Neural progenitor cell (in vitro differentiated cells): ENCODE measurements at regions not wholly inside any gene's neighbourhood (a gene's known extent, or its start where the extent isn't known, plus 50 kb on each side); places are given as distances from the start of the nearest gene placed in this dataset.
"Not testable (repeated sequence)": the region's sequence is repeated elsewhere in the genome, so short reads cannot be mapped to it uniquely, and the experiment has no call there.

Experiments
- DNase-seq: peaks from one replicate; pipeline ENCODE4 v3.0.0-alpha.2; 2016; ENCODE audit warnings: low spot score
- H2AFZ ChIP-seq: fragments of 200-600 bp; sonication (generic); replicated peaks from 2 replicates; pipeline ENCODE4 v1.6.1; 2016; ENCODE audit warnings: antibody characterized with exemption
- H3F3A ChIP-seq: fragments of 200-600 bp; sonication (generic); 2 replicates; pipeline ENCODE4 v1.6.1; 2016; ENCODE audit warnings: antibody characterized with exemption, low read depth
- H3K27ac ChIP-seq: fragments of 200-600 bp; sonication (generic); 2 replicates; pipeline ENCODE4 v1.5.1; 2016; ENCODE audit warnings: mild to moderate bottlenecking
- H3K27me3 ChIP-seq: fragments of 200-600 bp; sonication (generic); 2 replicates; pipeline ENCODE4 v1.6.1; 2016; ENCODE audit warnings: mild to moderate bottlenecking, moderate library complexity
- H3K36me3 ChIP-seq: fragments of 200-600 bp; sonication (generic); 2 replicates; pipeline ENCODE4 v1.5.1; 2016
- H3K4me1 ChIP-seq: fragments of 200-600 bp; sonication (generic); 2 replicates; pipeline ENCODE4 v1.6.1; 2016; ENCODE audit warnings: mixed run types
- H3K4me2 ChIP-seq: fragments of 200-600 bp; sonication (generic); 2 replicates; pipeline ENCODE4 v1.6.1; 2016
- H3K4me3 ChIP-seq: fragments of 200-600 bp; sonication (generic); 2 replicates; pipeline ENCODE4 v1.5.1; 2016
- H3K79me2 ChIP-seq: fragments of 200-600 bp; sonication (generic); 2 replicates; pipeline ENCODE4 v1.6.1; 2016; ENCODE audit warnings: low read depth
- H3K9ac ChIP-seq: fragments of 200-600 bp; sonication (generic); 2 replicates; pipeline ENCODE4 v1.6.1; 2016
- H3K9me3 ChIP-seq: fragments of 200-600 bp; sonication (generic); 2 replicates; pipeline ENCODE4 v1.5.1; 2016; ENCODE audit warnings: low read depth
- H4K20me1 ChIP-seq: fragments of 200-600 bp; sonication (generic); 2 replicates; pipeline ENCODE4 v1.6.1; 2016; ENCODE audit warnings: low read depth
- H3K27ac Mint-ChIP-seq: 3 replicates; pipeline ENCODE4 v1.8.0; 2021; ENCODE audit warnings: mixed read lengths
- H3K27me3 Mint-ChIP-seq: 2 replicates; pipeline ENCODE4 v1.8.0; 2022; ENCODE audit warnings: low read depth, mild to moderate bottlenecking, inconsistent platforms, moderate library complexity, mixed read lengths; ENCODE audit not compliant: insufficient read depth
- H3K36me3 Mint-ChIP-seq: 3 replicates; pipeline ENCODE4 v1.8.0; 2021; ENCODE audit warnings: mixed read lengths
- H3K4me1 Mint-ChIP-seq: 3 replicates; pipeline ENCODE4 v1.8.0; 2021; ENCODE audit warnings: mixed read lengths
- H3K4me3 Mint-ChIP-seq: 3 replicates; pipeline ENCODE4 v1.8.0; 2021; ENCODE audit warnings: mild to moderate bottlenecking, moderate library complexity, mixed read lengths
- H3K9me3 Mint-ChIP-seq: 3 replicates; pipeline ENCODE4 v1.8.0; 2020; ENCODE audit warnings: mixed read lengths
- CTCF ChIP-seq: fragments of 200-600 bp; sonication (generic); IDR thresholded peaks from 2 replicates; pipeline ENCODE4 v1.5.1; 2017; ENCODE audit warnings: antibody characterized with exemption, mild to moderate bottlenecking
- EZH2 ChIP-seq: fragments of 200-600 bp; sonication (generic); IDR thresholded peaks from 2 replicates; pipeline ENCODE4 v1.6.1; 2017; ENCODE audit warnings: antibody characterized with exemption, mild to moderate bottlenecking, moderate library complexity
- EZH2phosphoT487 ChIP-seq: fragments of 200-600 bp; sonication (generic); IDR thresholded peaks from 2 replicates; pipeline ENCODE4 v1.6.1; 2017; ENCODE audit warnings: antibody characterized with exemption

GRCh38 chr7:112678626-112679025 lies 111.6 kb downstream of the TMEM168 start:
- Mint-ChIP-seq H3K9me3 (no peaks in the 10 kb centered on the region), H3K27me3 (no peaks in the 10 kb centered on the region), H3K4me1 (peaks cover 11% of the 10 kb centered on the region), H3K36me3 (no peaks in the 10 kb centered on the region), H3K4me3 (no peak overlapping the region), H3K27ac (no peak overlapping the region)
- H3K4me3 ChIP-seq: no peak overlapping the region
- no peaks in the 10 kb centered on the region for H3K9me3 ChIP-seq
- peaks cover 21% of the 10 kb centered on the region for H3K4me1 ChIP-seq
- H4K20me1 ChIP-seq: no peaks in the 10 kb centered on the region
- TF ChIP-seq EZH2phosphoT487 (no peak), CTCF (no peak), EZH2 (no peak)
- no peaks in the 10 kb centered on the region for H3F3A ChIP-seq
- no peaks in the 10 kb centered on the region for H3K79me2 ChIP-seq
- no peaks in the 10 kb centered on the region for H3K36me3 ChIP-seq
- no peak overlapping the region for H3K4me2 ChIP-seq
- H2AFZ ChIP-seq: no peak overlapping the region
- no peak overlapping the region for H3K27ac ChIP-seq
- DNase-seq: no peak
- no peak overlapping the region for H3K9ac ChIP-seq
- no peaks in the 10 kb centered on the region for H3K27me3 ChIP-seq

- not testable (repeated sequence) for DNase-seq
Measured at GRCh38 chr7:112689466-112690177, 100.6 kb downstream of the TMEM168 start.

GRCh38 chr7:112692333-112692732 lies 97.9 kb downstream of the TMEM168 start:
- Histone ChIP-seq H3K4me1 (no peaks in the 10 kb centered on the region), H3K27me3 (no peaks in the 10 kb centered on the region), H3K4me2 (no peak overlapping the region), H3K36me3 (no peaks in the 10 kb centered on the region), H3K4me3 (no peak overlapping the region), H4K20me1 (no peaks in the 10 kb centered on the region), H3K9ac (no peak overlapping the region), H3F3A (no peaks in the 10 kb centered on the region), H3K9me3 (no peaks in the 10 kb centered on the region), H2AFZ (no peak overlapping the region), H3K27ac (no peak overlapping the region), H3K79me2 (no peaks in the 10 kb centered on the region)
- Mint-ChIP-seq H3K27ac (no peak overlapping the region), H3K9me3 (peaks cover 4% of the 10 kb centered on the region), H3K36me3 (no peaks in the 10 kb centered on the region), H3K4me1 (no peaks in the 10 kb centered on the region), H3K27me3 (peaks cover 4% of the 10 kb centered on the region), H3K4me3 (no peak overlapping the region)
- no peak for TF ChIP-seq CTCF
- no peak for TF ChIP-seq EZH2phosphoT487
- no peak for TF ChIP-seq EZH2
- no peak for DNase-seq

More at GRCh38 chr7:112689466-112690177, 100.6 kb downstream of the TMEM168 start:
- H3K9me3 Mint-ChIP-seq, H3K79me2 ChIP-seq, H3K36me3 Mint-ChIP-seq, H3K4me1 ChIP-seq, H3K4me2 ChIP-seq, H3K4me3 ChIP-seq, H4K20me1 ChIP-seq, H3K27ac ChIP-seq, H3F3A ChIP-seq, H3K27me3 Mint-ChIP-seq, H3K9ac ChIP-seq, H3K4me3 Mint-ChIP-seq, H3K36me3 ChIP-seq, H3K9me3 ChIP-seq, H3K27me3 ChIP-seq, H3K4me1 Mint-ChIP-seq, H2AFZ ChIP-seq, H3K27ac Mint-ChIP-seq: not testable (repeated sequence)

- H3K4me1 Mint-ChIP-seq, DNase-seq, H3K4me2 ChIP-seq, H3K36me3 ChIP-seq, H3K27ac ChIP-seq, H4K20me1 ChIP-seq, H3K27me3 ChIP-seq, H2AFZ ChIP-seq, H3K4me3 Mint-ChIP-seq, H3K27me3 Mint-ChIP-seq, H3K9ac ChIP-seq, H3K79me2 ChIP-seq, H3K27ac Mint-ChIP-seq, H3K4me3 ChIP-seq, H3K4me1 ChIP-seq, H3K9me3 Mint-ChIP-seq, H3K36me3 Mint-ChIP-seq, H3K9me3 ChIP-seq, H3F3A ChIP-seq: not testable (repeated sequence)
Measured at GRCh38 chr7:112697211-112697610, 93.0 kb downstream of the TMEM168 start.
